ENCODE measurements at regions not wholly inside any gene's neighbourhood (a gene's known extent, or its start where the extent isn't known, plus 50 kb on each side); places are given as distances from the start of the nearest gene placed in this dataset.

GRCh38 chr4:56118055-56118454, 169.3 kb downstream of the CEP135 start:
- no peak for TF ChIP-seq CTCF (IDR thresholded peaks at IDR 0.05)
- TF ChIP-seq POLR2A (IDR thresholded peaks at IDR 0.05), result no peak

Data from gastroesophageal sphincter (tissue), 3 donors.